ENCODE measurements at regions not wholly inside any gene's neighbourhood (a gene's known extent, or its start where the extent isn't known, plus 50 kb on each side); places are given as distances from the start of the nearest gene placed in this dataset.

DNA sequence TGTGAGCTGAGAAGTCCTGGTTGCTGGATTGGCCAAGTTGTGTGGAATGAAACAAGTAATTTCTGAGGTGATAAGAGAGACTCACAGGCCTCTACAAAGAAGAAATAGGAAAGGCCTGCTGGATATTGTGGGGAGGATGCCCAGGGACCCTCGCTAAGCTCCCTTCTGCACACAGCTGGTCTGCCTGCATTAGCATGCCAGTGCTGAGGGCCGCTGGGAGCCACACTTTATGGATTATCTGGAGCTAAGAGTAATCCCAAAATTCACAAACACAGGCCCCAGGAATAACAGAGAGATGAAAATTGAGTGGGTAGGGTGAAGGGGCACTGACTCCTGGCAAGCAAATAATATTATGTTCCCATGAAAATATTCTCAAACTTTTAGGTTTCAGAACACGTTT lies 114.9 kb upstream of the SIX3 start:
- TF ChIP-seq CTCF (conservative IDR thresholded peaks at IDR 0.05; ENCODE audit: low read depth, low read length) (no peak), EZH2 (IDR thresholded peaks at IDR 0.05; ENCODE audit: low read length, unreplicated experiment) (no peak)

Data from PC-3 (cell line).